ENCODE measurements at regions not wholly inside any gene's neighbourhood (a gene's known extent, or its start where the extent isn't known, plus 50 kb on each side); places are given as distances from the start of the nearest gene placed in this dataset.
A peak's percentile ranks its signal among the peaks of the same experiment; 100 is the strongest.

DNA sequence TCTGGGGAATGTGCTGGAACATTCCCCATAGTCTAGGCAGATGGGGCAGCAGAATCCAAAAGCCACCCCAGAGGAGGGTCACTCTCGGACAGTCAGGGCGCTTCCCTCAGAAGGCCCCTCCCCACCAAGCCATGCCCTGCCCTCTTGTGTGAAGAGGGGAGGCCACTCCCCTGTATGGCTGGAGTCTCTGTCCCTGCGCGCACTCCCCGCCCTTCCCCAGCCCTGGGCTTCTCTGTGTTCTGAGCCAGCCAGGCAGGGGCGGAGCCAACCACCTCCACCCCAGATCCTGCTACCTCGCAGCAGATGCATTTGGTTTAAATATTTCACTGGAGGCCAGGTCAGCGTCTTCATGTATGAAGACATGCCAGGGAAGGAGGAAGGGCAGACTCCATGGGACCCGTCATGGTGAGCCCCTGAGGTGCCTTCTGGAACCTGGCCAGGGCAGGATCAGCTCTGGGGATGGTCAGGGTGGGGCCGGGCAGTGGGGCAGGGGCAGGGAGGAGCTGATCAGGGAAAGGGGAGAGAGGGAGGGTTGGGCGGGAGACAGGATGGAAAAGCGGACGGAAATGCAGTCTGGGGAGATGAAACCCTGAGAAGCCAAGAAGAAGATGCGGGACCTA is 107.3 kb downstream of the ADRA2C start:
- no peak for DNase-seq
- peaks cover 1 to 33% of the 10 kb centered on the region in 2 donors for H3K27me3 ChIP-seq (ENCODE audit: control insufficient read depth in 2 of 2, insufficient read depth in 2 of 2, low read length in 2 of 2)
- no peak overlapping the region for H3K4me3 ChIP-seq (replicated peaks in 1 of 3; ENCODE audit: low read depth in 2 of 3, low read length in 3 of 3)
- WGBS (ENCODE audit: insufficient coverage): 59% methylated on average over 7 of the region's 14 CpGs
- no peak overlapping the region for H3K27ac ChIP-seq (ENCODE audit: low read depth in 1 of 2, low read length in 2 of 2)
- H3K4me1 Mint-ChIP-seq: peaks cover 1% of the 10 kb centered on the region
- H3K9me3 ChIP-seq (replicated peaks in 1 of 2; ENCODE audit: control insufficient read depth in 1 of 2, insufficient read depth in 1 of 2, low read length in 2 of 2): peaks cover 3 to 8% of the 10 kb centered on the region in 2 donors
- H3K27ac Mint-ChIP-seq: no peak overlapping the region
- H3K4me1 ChIP-seq (ENCODE audit: control insufficient read depth in 1 of 2, insufficient read depth in 2 of 2, low read length in 2 of 2): no peaks in the 10 kb centered on the region
- H2AFZ ChIP-seq (ENCODE audit: insufficient read depth, low read depth, low read length, poor library complexity, severe bottlenecking): no peak overlapping the region
- no peaks in the 10 kb centered on the region for H4K20me1 ChIP-seq (ENCODE audit: insufficient read depth, low read length)
- no peak overlapping the region for H3K4me2 ChIP-seq (replicated peaks; ENCODE audit: extremely low read depth, low read length, poor library complexity, severe bottlenecking)
- intact Hi-C loops (cut with micrococcal nuclease): no loop called here
- peak overlapping the region in 1 of 2 donors; percentile 59 for H3K4me3 Mint-ChIP-seq
- no peaks in the 10 kb centered on the region for H3K36me3 Mint-ChIP-seq
- TF ChIP-seq, protein P1, sequence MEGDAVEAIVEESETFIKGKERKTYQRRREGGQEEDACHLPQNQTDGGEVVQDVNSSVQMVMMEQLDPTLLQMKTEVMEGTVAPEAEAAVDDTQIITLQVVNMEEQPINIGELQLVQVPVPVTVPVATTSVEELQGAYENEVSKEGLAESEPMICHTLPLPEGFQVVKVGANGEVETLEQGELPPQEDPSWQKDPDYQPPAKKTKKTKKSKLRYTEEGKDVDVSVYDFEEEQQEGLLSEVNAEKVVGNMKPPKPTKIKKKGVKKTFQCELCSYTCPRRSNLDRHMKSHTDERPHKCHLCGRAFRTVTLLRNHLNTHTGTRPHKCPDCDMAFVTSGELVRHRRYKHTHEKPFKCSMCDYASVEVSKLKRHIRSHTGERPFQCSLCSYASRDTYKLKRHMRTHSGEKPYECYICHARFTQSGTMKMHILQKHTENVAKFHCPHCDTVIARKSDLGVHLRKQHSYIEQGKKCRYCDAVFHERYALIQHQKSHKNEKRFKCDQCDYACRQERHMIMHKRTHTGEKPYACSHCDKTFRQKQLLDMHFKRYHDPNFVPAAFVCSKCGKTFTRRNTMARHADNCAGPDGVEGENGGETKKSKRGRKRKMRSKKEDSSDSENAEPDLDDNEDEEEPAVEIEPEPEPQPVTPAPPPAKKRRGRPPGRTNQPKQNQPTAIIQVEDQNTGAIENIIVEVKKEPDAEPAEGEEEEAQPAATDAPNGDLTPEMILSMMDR (IDR thresholded peaks at IDR 0.05): no peak
- H3K36me3 ChIP-seq (replicated peaks in 1 of 2; ENCODE audit: control insufficient read depth in 1 of 2, insufficient read depth in 2 of 2, low read length in 2 of 2): no peaks in the 10 kb centered on the region
- peaks cover 4 to 12% (median 10%) of the 10 kb centered on the region in 7 donors for H3K9me3 Mint-ChIP-seq
- no peak overlapping the region for H3K9ac ChIP-seq (ENCODE audit: insufficient read depth, low read length, poor library complexity, severe bottlenecking)
- H3K79me2 ChIP-seq (ENCODE audit: insufficient read depth, low read length): no peaks in the 10 kb centered on the region
- H3K27me3 Mint-ChIP-seq (ENCODE audit: low read depth in 3 of 3): peaks cover 39 to 67% (median 59%) of the 10 kb centered on the region in 3 donors

DNA sequence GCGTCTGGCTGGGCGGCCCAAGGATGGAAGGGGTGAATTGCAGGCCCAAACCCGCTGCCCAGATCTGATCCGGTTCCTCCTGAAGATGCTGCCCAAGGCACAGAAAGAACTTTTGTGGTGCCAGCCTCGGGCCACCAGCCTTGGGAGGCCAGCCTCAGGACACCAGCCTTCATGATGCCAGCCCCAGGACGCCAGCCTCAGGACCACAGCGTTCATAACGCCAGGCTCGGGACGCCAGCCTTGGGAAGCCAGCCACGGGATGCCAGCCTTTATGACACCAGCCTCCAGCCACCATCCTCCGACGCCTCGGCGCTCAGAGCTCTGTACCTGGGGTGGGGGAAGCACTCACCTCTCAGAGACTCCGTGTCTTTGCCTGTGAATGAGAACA is 107.8 kb downstream of the ADRA2C start:
- TF ChIP-seq, protein P1 (IDR thresholded peaks at IDR 0.05): no peak
- no peak overlapping the region for H3K9ac ChIP-seq (ENCODE audit: insufficient read depth, low read length, poor library complexity, severe bottlenecking)
- peaks cover 5 to 38% of the 10 kb centered on the region in 2 donors for H3K27me3 ChIP-seq (ENCODE audit: control insufficient read depth in 2 of 2, insufficient read depth in 2 of 2, low read length in 2 of 2)
- intact Hi-C loops (cut with micrococcal nuclease): no loop called here
- no peaks in the 10 kb centered on the region for H4K20me1 ChIP-seq (ENCODE audit: insufficient read depth, low read length)
- no peaks in the 10 kb centered on the region for H3K4me1 ChIP-seq (ENCODE audit: control insufficient read depth in 1 of 2, insufficient read depth in 2 of 2, low read length in 2 of 2)
- no peak overlapping the region for H3K4me3 ChIP-seq (replicated peaks in 1 of 3; ENCODE audit: low read depth in 2 of 3, low read length in 3 of 3)
- no peak for DNase-seq
- H3K36me3 ChIP-seq (replicated peaks in 1 of 2; ENCODE audit: control insufficient read depth in 1 of 2, insufficient read depth in 2 of 2, low read length in 2 of 2): no peaks in the 10 kb centered on the region
- no peak overlapping the region for H3K27ac ChIP-seq (ENCODE audit: low read depth in 1 of 2, low read length in 2 of 2)
- WGBS (ENCODE audit: insufficient coverage): 78% methylated on average over 8 of the region's 16 CpGs
- no peak overlapping the region for H3K27ac Mint-ChIP-seq
- H3K27me3 Mint-ChIP-seq (ENCODE audit: low read depth in 3 of 3): peaks cover 44 to 71% (median 62%) of the 10 kb centered on the region in 3 donors
- no peaks in the 10 kb centered on the region for H3K79me2 ChIP-seq (ENCODE audit: insufficient read depth, low read length)
- peaks cover 3 to 8% of the 10 kb centered on the region in 2 donors for H3K9me3 ChIP-seq (replicated peaks in 1 of 2; ENCODE audit: control insufficient read depth in 1 of 2, insufficient read depth in 1 of 2, low read length in 2 of 2)
- H3K36me3 Mint-ChIP-seq: no peaks in the 10 kb centered on the region
- no peak overlapping the region for H3K4me3 Mint-ChIP-seq
- no peak overlapping the region for H3K4me2 ChIP-seq (replicated peaks; ENCODE audit: extremely low read depth, low read length, poor library complexity, severe bottlenecking)
- H2AFZ ChIP-seq (ENCODE audit: insufficient read depth, low read depth, low read length, poor library complexity, severe bottlenecking): no peak overlapping the region
- peaks cover 5 to 12% (median 10%) of the 10 kb centered on the region in 7 donors for H3K9me3 Mint-ChIP-seq
- peaks cover 1% of the 10 kb centered on the region for H3K4me1 Mint-ChIP-seq
